GM18508 (cell line): ENCODE measurements at regions not wholly inside any gene's neighbourhood (a gene's known extent, or its start where the extent isn't known, plus 50 kb on each side); places are given as distances from the start of the nearest gene placed in this dataset.
"Not testable (repeated sequence)": the region's sequence is repeated elsewhere in the genome, so short reads cannot be mapped to it uniquely, and the experiment has no call there.

ENCODE experiments used
- ATAC-seq: cut with Tn5 transposase; IDR thresholded peaks from one replicate; pipeline ENCODE4 v1.9.1; 2021; ENCODE audit warnings: moderate number of reproducible peaks; ENCODE audit not compliant: insufficient read depth, unreplicated experiment

GRCh38 chr1:193443886-193444285, 257.5 kb upstream of the B3GALT2 start:
- ATAC-seq = no peak

DNA sequence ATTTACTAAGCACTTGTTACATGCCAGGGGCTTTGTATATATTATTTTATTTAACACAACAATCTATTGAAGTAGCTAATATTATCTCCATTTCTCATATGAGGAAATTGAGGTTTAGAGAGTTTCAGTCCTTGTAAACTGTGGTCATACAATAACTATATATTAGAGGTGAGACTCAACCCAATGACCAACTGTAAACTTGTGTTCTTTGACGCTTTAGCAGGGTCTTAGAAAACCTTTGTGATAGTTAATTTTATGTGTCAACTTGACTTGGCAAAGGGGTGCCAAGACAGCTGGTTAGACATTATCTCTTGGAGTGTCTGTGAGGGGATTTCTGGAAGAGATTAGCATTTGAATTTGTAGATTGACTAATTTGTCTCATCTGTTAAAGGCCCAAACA, 252.4 kb upstream of the B3GALT2 start:
- peak; percentile 55 for ATAC-seq

DNA sequence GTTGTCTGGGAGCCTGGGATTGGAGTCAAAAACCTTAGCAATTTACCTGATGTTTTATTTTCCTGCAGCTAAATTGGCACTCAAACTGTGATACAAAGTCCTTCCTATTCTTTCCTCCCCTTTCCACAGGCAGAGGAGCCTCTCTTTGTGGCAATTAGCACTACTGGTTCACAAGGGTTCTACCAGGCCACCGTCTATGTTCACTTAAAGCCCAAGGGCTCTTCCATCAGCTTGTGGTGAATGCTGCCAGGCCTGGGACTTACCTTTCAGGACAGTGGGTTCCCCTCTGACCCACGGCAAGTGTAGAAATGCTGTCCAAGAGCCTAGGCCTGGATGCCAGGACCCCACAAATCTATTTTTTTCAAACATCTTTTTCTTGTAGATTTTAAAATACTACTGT, 251.9 kb upstream of the B3GALT2 start:
- ATAC-seq = peak; percentile 9

DNA sequence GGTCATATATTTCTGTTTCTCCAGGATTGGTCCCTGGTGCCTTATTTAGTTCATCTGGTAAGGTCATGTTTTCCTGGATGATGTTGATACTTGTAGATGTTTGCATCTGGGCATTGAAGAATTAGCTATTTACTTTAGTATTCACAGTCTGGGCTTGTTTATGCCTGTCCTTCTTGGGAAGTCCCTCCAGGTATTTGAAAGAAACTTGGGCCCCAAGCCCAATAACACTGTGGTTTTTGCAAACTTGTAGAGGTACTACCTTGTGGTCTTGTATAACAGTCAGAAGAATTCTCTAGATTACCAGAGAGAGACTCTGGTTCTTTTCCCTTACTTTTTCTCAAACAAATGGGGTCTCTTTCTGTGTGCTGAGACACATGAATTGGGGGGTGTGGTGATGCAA, 251.4 kb upstream of the B3GALT2 start:
- peak; percentile 76 for ATAC-seq

DNA sequence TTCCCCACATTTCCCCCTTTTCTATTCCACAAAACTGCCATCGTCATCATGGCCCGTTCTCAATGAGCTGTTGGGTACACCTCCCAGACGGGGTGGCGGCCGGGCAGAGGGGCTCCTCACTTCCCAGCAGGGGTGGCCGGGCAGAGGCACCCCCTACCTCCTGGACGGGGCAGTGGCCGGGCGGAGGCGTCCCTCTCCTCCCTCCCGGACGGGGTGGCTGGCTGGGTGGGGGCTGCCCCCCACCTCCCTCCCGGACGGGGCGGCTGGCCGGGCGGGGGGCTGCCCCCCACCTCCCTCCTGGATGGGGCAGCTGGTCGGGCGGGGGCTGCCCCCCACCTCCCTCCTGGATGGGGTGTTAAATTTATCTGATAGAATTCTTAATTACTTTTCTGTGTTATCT, 250.9 kb upstream of the B3GALT2 start:
- not testable (repeated sequence) for ATAC-seq

DNA sequence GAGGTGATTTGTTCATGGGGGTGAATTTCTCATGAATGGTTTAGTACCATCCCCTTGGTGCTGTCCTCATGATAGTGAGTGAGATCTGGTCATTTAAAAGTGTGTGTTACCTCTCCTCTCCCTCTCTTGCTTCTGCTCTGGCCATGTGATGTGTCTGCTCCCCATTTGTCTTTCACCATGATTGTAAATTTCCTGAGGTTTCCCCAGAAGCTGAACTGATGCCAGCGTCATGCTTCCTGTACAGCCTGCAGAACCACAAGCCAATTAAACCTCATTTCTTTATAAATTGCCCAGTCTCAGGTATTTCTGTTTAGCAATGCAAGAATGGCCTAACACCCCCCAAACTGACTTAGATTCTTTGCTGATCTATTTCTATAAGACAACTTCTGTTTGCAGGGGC, 249.4 kb upstream of the B3GALT2 start:
- ATAC-seq = no peak

DNA sequence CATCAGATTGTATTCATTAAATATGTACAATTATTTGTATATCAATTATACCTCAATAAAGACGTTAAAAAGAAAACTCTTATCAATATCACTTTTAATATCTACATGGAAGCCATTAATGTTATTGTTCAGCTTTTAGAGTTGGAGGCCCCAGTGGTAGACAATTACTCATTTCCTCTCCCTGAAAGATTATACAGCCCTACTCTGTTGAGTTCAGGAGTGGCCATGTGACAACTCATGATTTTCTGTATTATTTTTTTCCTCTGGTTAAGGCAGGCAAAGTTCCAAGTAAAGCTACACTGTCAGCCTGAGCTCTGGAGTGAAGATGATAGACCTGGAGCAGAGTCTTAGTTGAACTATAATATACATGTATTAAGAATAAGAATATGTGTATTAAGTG, 247.9 kb upstream of the B3GALT2 start:
- ATAC-seq = no peak

DNA sequence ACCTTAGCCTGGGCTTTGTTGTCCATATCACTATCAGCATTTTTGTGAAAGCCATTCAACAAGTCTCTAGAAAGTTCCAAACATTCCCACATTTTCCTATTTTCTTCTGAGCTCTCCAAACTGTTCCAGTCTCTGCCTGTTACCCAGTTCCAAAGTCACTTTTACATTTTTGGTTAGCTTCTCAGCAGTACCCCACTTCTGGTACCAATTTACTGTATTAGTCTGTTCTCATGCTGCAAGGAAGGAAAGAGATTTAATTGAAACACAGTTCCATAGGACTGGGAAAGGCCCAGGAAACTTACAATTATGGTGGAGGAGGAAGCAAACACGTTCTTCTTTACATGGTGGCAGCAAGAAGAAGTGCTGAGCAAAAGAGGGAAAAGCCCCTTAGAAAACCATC, 247.2 kb upstream of the B3GALT2 start:
- ATAC-seq = no peak

DNA sequence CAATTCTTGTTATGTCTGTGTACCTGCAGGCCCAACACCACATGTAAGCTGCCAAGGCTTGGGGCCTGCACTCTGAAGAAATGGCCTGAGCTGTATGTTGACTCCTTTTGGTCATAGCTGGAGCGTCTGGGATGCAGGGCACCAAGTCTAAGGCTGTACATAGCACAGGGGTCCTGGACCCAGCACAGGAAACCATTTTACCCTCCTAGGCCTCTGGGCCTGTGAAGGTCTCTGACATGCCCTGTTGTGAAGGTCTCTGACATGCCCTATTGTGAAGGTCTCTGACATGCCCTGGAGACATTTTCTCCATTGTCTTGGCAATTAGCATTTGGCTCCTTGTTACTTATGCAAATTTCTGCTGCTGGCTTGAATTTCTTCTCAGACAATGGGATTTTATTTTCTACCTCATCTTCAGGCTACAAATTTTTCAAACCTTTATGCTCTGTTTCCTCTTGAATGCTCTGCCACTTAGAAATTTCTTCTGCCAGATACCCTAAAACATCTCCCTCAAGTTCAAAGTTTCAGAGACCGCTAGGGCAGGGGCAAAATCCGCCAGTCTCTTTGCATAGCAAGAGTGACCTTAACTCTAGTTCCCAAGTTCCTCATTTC, 246.7 kb upstream of the B3GALT2 start:
- ATAC-seq = no peak

DNA sequence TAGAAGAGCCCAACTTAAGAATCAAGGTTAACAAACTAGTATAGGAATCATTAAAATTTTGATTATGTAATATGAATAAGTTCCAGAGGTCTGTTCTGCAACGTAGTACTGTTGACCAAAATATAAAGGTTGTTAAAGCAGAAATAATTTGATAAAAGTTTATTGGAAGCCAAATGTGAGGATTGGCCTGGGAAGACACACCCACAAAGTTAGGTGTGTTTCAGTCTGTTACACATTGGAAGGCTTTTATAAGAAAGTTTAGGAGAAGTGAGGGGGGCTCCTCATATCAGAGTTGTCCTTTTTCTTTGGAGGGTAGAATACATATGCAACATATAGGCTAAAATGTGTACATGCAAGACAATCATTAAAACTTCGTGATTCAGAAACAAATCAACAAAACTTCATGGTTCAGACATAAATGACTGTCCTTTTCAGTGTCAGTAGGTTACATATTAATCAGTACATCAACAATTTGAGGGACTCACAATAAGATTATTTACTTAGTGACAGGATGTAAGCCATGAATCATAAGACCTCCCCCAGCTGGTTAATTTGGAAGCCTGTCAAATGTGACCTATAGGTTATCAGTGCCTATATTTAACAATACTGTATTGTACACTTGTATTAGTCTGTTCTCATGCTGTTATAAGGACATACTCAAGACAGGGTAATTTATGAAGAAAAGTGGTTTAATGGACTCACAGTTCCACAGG, 245.0 kb upstream of the B3GALT2 start:
- no peak for ATAC-seq

- no peak for ATAC-seq
Measured at GRCh38 chr1:193427524-193427923, 241.1 kb upstream of the B3GALT2 start.

DNA sequence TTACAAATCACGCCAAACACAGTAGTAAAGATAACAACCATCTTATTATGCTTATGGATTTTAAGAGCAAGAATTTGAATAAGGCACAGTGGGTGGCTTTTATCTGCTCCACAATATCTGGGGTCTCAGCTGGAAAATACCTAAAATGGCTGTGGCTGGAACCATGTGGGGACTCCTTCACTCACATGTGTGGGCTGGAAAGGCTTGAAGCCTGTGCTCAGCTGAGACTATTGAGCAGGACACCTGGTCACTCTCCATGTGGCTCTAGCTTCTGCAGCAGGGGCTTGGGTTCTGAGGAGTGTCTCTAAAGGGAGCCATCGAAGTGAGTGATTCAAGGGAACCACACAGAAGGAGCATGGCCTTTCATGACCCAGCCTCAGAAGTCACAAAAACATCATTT, 239.6 kb upstream of the B3GALT2 start:
- ATAC-seq = no peak

- no peak for ATAC-seq
Measured at GRCh38 chr1:193421487-193421886, 235.1 kb upstream of the B3GALT2 start.

GRCh38 chr1:193419295-193419694, 232.9 kb upstream of the B3GALT2 start:
- no peak for ATAC-seq

GRCh38 chr1:193418745-193419058, 232.3 kb upstream of the B3GALT2 start:
- no peak for ATAC-seq

DNA sequence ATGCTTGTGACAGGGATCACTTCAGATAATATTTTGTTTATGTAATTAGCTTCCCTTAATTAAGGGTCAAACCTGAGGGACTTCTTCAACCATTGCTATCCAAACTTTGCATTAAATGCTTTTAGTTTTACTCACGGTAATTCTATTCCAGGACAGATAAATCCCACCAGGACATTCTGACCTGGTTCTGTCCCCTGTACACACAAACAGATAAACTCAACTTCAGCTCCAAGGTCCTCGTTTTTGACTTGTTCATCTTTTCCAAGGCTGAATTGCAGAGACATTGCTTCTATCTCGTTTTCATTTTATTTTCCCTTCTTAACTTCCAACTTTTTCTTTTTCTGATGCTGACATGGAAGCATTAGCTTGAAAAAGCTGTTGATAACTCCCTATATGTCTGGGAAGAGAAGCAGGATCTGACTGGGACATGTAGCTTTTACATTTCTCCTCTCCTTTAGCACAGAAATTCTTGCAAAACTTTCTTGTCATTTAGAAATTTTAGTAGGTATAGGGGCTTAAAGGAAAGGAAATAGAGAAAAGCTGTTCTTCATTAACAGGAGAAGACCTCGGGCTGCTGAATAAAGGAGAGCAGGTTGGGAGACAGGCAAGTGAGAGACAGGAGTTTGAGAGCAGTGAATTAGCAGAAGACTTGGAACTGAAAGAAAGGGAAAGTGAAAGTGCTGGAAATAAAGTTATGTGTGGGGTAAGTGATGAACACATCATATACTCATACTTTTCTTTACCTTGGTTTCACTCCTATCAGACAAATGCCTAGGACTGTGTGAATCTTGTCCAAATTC, 231.7 kb upstream of the B3GALT2 start:
- ATAC-seq = peak; percentile 56

- ATAC-seq = no peak
Measured at GRCh38 chr1:193417403-193417802, 231.0 kb upstream of the B3GALT2 start.

GRCh38 chr1:193416226-193417024, 230.0 kb upstream of the B3GALT2 start:
- ATAC-seq = no peak

DNA sequence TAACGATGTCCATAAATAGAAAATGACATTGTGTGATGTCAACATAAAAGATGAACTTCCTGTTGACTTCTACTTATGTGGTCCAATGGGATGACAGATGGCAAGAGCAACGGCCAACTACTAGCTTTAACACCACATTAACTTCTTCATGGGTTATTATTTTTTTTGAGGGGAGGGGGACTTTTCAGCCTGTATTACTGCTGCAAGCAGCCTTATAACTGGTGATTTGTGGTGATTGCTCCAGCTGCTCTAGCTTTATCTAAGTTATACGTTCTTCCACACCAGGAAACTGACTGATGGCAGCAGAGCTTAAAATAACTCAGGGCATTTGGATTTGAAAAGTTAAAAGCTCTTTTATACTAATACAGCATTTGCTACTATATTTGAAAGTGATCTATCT, 228.8 kb upstream of the B3GALT2 start:
- no peak for ATAC-seq

DNA sequence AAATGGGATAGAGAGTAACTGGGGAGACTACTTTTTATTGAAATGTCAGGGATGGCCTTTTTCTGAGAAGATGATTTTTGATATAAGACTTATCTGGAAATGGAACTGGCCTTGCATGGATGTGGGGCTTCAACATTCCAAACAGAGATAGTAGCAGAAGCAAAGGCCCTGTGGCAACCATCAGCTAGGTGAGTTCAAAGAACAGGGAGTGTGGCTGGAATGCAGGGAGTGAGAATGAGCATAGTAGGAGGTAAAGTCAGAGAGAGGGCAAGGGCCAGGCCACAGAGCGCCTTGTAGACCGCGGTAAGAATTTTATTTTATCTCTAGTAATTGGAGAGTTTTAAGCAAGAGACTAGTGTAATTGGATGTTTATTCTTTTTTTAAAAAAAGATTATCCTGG, 227.0 kb upstream of the B3GALT2 start:
- ATAC-seq = no peak

GRCh38 chr1:193412748-193413147, 226.3 kb upstream of the B3GALT2 start:
- no peak for ATAC-seq
